Endothelial cell (in vitro differentiated cells): ENCODE measurements at regions not wholly inside any gene's neighbourhood (a gene's known extent, or its start where the extent isn't known, plus 50 kb on each side); places are given as distances from the start of the nearest gene placed in this dataset.

ENCODE experiments used
- DNase-seq: peaks from one replicate; pipeline ENCODE4 v3.0.0; 2021; ENCODE audit warnings: low spot score
- H3K27ac Mint-ChIP-seq: one replicate; pipeline ENCODE4 v1.8.0; 2021; ENCODE audit warnings: mixed read lengths, inconsistent platforms; ENCODE audit not compliant: unreplicated experiment
- H3K27me3 Mint-ChIP-seq: one replicate; pipeline ENCODE4 v1.8.0; 2021; ENCODE audit warnings: mild to moderate bottlenecking, moderate library complexity, mixed read lengths, inconsistent platforms; ENCODE audit not compliant: unreplicated experiment
- H3K36me3 Mint-ChIP-seq: one replicate; pipeline ENCODE4 v1.8.0; 2021; ENCODE audit warnings: mild to moderate bottlenecking, low read depth, mixed read lengths, inconsistent platforms; ENCODE audit not compliant: unreplicated experiment
- H3K4me1 Mint-ChIP-seq: one replicate; pipeline ENCODE4 v1.8.0; 2021; ENCODE audit warnings: mild to moderate bottlenecking, mixed read lengths, inconsistent platforms; ENCODE audit not compliant: unreplicated experiment
- H3K4me3 Mint-ChIP-seq: one replicate; pipeline ENCODE4 v1.8.0; 2021; ENCODE audit warnings: mild to moderate bottlenecking, mixed read lengths, inconsistent platforms; ENCODE audit not compliant: unreplicated experiment
- H3K9me3 Mint-ChIP-seq: one replicate; pipeline ENCODE4 v1.8.0; 2021; ENCODE audit warnings: mixed read lengths, inconsistent platforms; ENCODE audit not compliant: unreplicated experiment
- TF ChIP-seq, protein P1 (sequence below): fragments of 200-600 bp; sonication (generic); IDR thresholded peaks from one replicate; pipeline ENCODE4 v1.5.0; 2021; ENCODE audit warnings: antibody characterized with exemption; ENCODE audit not compliant: unreplicated experiment

GRCh38 chr10:128747582-128748346 lies 621.5 kb upstream of the MKI67 start:
- TF ChIP-seq, protein P1, sequence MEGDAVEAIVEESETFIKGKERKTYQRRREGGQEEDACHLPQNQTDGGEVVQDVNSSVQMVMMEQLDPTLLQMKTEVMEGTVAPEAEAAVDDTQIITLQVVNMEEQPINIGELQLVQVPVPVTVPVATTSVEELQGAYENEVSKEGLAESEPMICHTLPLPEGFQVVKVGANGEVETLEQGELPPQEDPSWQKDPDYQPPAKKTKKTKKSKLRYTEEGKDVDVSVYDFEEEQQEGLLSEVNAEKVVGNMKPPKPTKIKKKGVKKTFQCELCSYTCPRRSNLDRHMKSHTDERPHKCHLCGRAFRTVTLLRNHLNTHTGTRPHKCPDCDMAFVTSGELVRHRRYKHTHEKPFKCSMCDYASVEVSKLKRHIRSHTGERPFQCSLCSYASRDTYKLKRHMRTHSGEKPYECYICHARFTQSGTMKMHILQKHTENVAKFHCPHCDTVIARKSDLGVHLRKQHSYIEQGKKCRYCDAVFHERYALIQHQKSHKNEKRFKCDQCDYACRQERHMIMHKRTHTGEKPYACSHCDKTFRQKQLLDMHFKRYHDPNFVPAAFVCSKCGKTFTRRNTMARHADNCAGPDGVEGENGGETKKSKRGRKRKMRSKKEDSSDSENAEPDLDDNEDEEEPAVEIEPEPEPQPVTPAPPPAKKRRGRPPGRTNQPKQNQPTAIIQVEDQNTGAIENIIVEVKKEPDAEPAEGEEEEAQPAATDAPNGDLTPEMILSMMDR = no peak
- no peaks in the 10 kb centered on the region for H3K36me3 Mint-ChIP-seq
- H3K27me3 Mint-ChIP-seq = no peaks in the 10 kb centered on the region
- peaks cover 15% of the 10 kb centered on the region for H3K4me1 Mint-ChIP-seq
- H3K4me3 Mint-ChIP-seq = no peak overlapping the region
- H3K27ac Mint-ChIP-seq = no peak overlapping the region
- H3K9me3 Mint-ChIP-seq = no peaks in the 10 kb centered on the region
- no peak for DNase-seq

GRCh38 chr10:128751284-128751683 lies 625.1 kb upstream of the MKI67 start:
- Mint-ChIP-seq H3K4me3 (no peak overlapping the region), H3K4me1 (peaks cover 7% of the 10 kb centered on the region), H3K9me3 (no peaks in the 10 kb centered on the region), H3K27ac (no peak overlapping the region), H3K27me3 (no peaks in the 10 kb centered on the region), H3K36me3 (no peaks in the 10 kb centered on the region)
- no peak for DNase-seq
- TF ChIP-seq, protein P1 = no peak

GRCh38 chr10:128751851-128752250 lies 625.6 kb upstream of the MKI67 start:
- Mint-ChIP-seq H3K4me3 (no peak overlapping the region), H3K9me3 (no peaks in the 10 kb centered on the region), H3K4me1 (peaks cover 7% of the 10 kb centered on the region), H3K27me3 (no peaks in the 10 kb centered on the region), H3K27ac (no peak overlapping the region), H3K36me3 (no peaks in the 10 kb centered on the region)
- DNase-seq = no peak
- TF ChIP-seq, protein P1 = no peak

- H3K9me3 Mint-ChIP-seq = no peaks in the 10 kb centered on the region
- H3K27me3 Mint-ChIP-seq = no peaks in the 10 kb centered on the region
- DNase-seq = no peak
- H3K4me1 Mint-ChIP-seq = peaks cover 2% of the 10 kb centered on the region
- TF ChIP-seq, protein P1 = no peak
- no peaks in the 10 kb centered on the region for H3K36me3 Mint-ChIP-seq
- no peak overlapping the region for H3K4me3 Mint-ChIP-seq
- H3K27ac Mint-ChIP-seq = no peak overlapping the region
These were observed 633.0 kb upstream of the MKI67 start for GRCh38 chr10:128759174-128759573.

- TF ChIP-seq, protein P1 = no peak
- H3K4me1 Mint-ChIP-seq = no peaks in the 10 kb centered on the region
- H3K27ac Mint-ChIP-seq = no peak overlapping the region
These were observed 637.4 kb upstream of the MKI67 start for GRCh38 chr10:128763588-128763987.

More at GRCh38 chr10:128763588-128763987, 637.4 kb upstream of the MKI67 start:
- no peaks in the 10 kb centered on the region for H3K9me3 Mint-ChIP-seq
- peaks cover 2% of the 10 kb centered on the region for H3K27me3 Mint-ChIP-seq
- DNase-seq = no peak
- no peaks in the 10 kb centered on the region for H3K36me3 Mint-ChIP-seq
- no peak overlapping the region for H3K4me3 Mint-ChIP-seq
